ENCODE measurements at regions not wholly inside any gene's neighbourhood (a gene's known extent, or its start where the extent isn't known, plus 50 kb on each side); places are given as distances from the start of the nearest gene placed in this dataset.

DNA sequence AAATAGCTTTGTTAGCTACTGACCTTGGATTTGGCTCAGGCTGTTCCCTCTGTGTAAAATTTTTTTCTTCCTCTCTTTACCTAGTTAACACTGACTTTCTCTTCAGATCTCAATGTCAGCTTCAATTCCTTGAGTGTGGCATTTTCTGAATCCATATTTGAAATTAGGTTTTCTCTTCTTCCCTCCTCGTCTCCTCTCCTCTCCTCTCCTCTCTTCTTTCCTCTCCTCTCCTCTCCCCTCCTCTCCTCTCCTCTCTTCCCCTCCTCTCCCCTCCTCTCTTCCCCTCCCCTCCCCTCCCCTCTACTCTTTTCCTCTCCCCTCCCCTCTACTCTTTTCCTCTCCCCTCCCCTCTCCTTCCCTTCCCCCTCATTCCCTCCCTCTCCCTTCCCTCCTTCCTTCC is 453.3 kb downstream of the BMP2 start:
- TF ChIP-seq, protein P1, sequence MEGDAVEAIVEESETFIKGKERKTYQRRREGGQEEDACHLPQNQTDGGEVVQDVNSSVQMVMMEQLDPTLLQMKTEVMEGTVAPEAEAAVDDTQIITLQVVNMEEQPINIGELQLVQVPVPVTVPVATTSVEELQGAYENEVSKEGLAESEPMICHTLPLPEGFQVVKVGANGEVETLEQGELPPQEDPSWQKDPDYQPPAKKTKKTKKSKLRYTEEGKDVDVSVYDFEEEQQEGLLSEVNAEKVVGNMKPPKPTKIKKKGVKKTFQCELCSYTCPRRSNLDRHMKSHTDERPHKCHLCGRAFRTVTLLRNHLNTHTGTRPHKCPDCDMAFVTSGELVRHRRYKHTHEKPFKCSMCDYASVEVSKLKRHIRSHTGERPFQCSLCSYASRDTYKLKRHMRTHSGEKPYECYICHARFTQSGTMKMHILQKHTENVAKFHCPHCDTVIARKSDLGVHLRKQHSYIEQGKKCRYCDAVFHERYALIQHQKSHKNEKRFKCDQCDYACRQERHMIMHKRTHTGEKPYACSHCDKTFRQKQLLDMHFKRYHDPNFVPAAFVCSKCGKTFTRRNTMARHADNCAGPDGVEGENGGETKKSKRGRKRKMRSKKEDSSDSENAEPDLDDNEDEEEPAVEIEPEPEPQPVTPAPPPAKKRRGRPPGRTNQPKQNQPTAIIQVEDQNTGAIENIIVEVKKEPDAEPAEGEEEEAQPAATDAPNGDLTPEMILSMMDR (IDR thresholded peaks at IDR 0.05), result no peak
- TF ChIP-seq POLR2A (IDR thresholded peaks at IDR 0.05), result no peak
